GM10266 (cell line): ENCODE measurements at regions not wholly inside any gene's neighbourhood (a gene's known extent, or its start where the extent isn't known, plus 50 kb on each side); places are given as distances from the start of the nearest gene placed in this dataset.

Experiments used
- DNase-seq: peaks from one replicate; pipeline ENCODE4 v3.0.0; 2012; ENCODE audit errors: extremely low spot score
- CTCF ChIP-seq: IDR thresholded peaks from 2 replicates; pipeline ENCODE4 v1.5.1; 2012; ENCODE audit warnings: mild to moderate bottlenecking, low read depth; ENCODE audit not compliant: control insufficient read depth, insufficient read depth; ENCODE audit errors: missing control alignments

GRCh38 chr4:104589264-104589868 lies 94.7 kb upstream of the CXXC4 start:
- no peak for DNase-seq
- TF ChIP-seq CTCF: no peak

- DNase-seq: no peak
- TF ChIP-seq CTCF: no peak
These were observed 96.8 kb upstream of the CXXC4 start for GRCh38 chr4:104591510-104591911.

GRCh38 chr4:104592183-104592582 lies 97.5 kb upstream of the CXXC4 start:
- no peak for DNase-seq
- no peak for TF ChIP-seq CTCF

- TF ChIP-seq CTCF: no peak
- DNase-seq: no peak
These were observed 98.3 kb upstream of the CXXC4 start for GRCh38 chr4:104593019-104593418.

- DNase-seq: no peak
- TF ChIP-seq CTCF: no peak
These were observed 101.5 kb upstream of the CXXC4 start for GRCh38 chr4:104596189-104596588.

GRCh38 chr4:104615496-104615895 lies 120.8 kb upstream of the CXXC4 start:
- no peak for TF ChIP-seq CTCF
- DNase-seq: no peak

GRCh38 chr4:104615926-104616325 lies 121.2 kb upstream of the CXXC4 start:
- DNase-seq: no peak
- TF ChIP-seq CTCF: no peak
